Astrocyte of the cerebellum (primary cell): ENCODE measurements at regions not wholly inside any gene's neighbourhood (a gene's known extent, or its start where the extent isn't known, plus 50 kb on each side); places are given as distances from the start of the nearest gene placed in this dataset.
"Not testable (repeated sequence)": the region's sequence is repeated elsewhere in the genome, so short reads cannot be mapped to it uniquely, and the experiment has no call there.

Experiments
- DNase-seq: peaks from one replicate; pipeline ENCODE4 v3.0.0-alpha.2; 2011; ENCODE audit warnings: low read depth
- H3K4me3 ChIP-seq: 2 replicates; pipeline ENCODE4 v1.5.1; 2011; ENCODE audit warnings: mild to moderate bottlenecking, low read depth, low read length, moderate library complexity
- CTCF ChIP-seq: IDR thresholded peaks from 2 replicates; pipeline ENCODE4 v1.5.1; 2012; ENCODE audit warnings: low read length, low read depth, moderate library complexity, mild to moderate bottlenecking; ENCODE audit errors: missing control alignments
- in situ Hi-C: cut with HindIII; loops from 2 replicates; pipeline ENCODE4 v1.10.0; 2017; ENCODE audit warnings: low sequenced_read_pairs

GRCh38 chr4:189586908-189587632 lies 353.6 kb upstream of the FRG1 start:
- in situ Hi-C loops, H3K4me3 ChIP-seq, DNase-seq: not testable (repeated sequence)

GRCh38 chr4:189589201-189589600 lies 351.5 kb upstream of the FRG1 start:
- in situ Hi-C loops, H3K4me3 ChIP-seq, DNase-seq: not testable (repeated sequence)

- no peak for TF ChIP-seq CTCF
- no peak for DNase-seq
- H3K4me3 ChIP-seq = no peak overlapping the region
- in situ Hi-C loops = no loop called here
Measured at GRCh38 chr4:189592890-189593289, 347.8 kb upstream of the FRG1 start.

- in situ Hi-C loops = no loop called here
- DNase-seq = no peak
- no peak overlapping the region for H3K4me3 ChIP-seq
- no peak for TF ChIP-seq CTCF
Measured at GRCh38 chr4:189597341-189597740, 343.3 kb upstream of the FRG1 start.

- no peak for DNase-seq
- in situ Hi-C loops = no loop called here
- no peak for TF ChIP-seq CTCF
- H3K4me3 ChIP-seq = no peak overlapping the region
Measured at GRCh38 chr4:189600264-189600663, 340.4 kb upstream of the FRG1 start.

- no peak overlapping the region for H3K4me3 ChIP-seq
- DNase-seq = no peak
- TF ChIP-seq CTCF = no peak
- in situ Hi-C loops = no loop called here
Measured at GRCh38 chr4:189600718-189601435, 339.8 kb upstream of the FRG1 start.

GRCh38 chr4:189602827-189603226 lies 337.8 kb upstream of the FRG1 start:
- DNase-seq, H3K4me3 ChIP-seq, in situ Hi-C loops: not testable (repeated sequence)

- DNase-seq = not testable (repeated sequence)
Measured at GRCh38 chr4:189610571-189610970, 330.1 kb upstream of the FRG1 start.

GRCh38 chr4:189613207-189613606 lies 327.5 kb upstream of the FRG1 start:
- no peak for TF ChIP-seq CTCF
- DNase-seq = no peak
- H3K4me3 ChIP-seq = no peak overlapping the region
- in situ Hi-C loops = no loop called here

More at GRCh38 chr4:189610571-189610970, 330.1 kb upstream of the FRG1 start:
- in situ Hi-C loops, H3K4me3 ChIP-seq: not testable (repeated sequence)
